SW480 (cell line): ENCODE measurements at regions not wholly inside any gene's neighbourhood (a gene's known extent, or its start where the extent isn't known, plus 50 kb on each side); places are given as distances from the start of the nearest gene placed in this dataset.
"Not testable (repeated sequence)": the region's sequence is repeated elsewhere in the genome, so short reads cannot be mapped to it uniquely, and the experiment has no call there.

Experiments
- DNase-seq: peaks from one replicate; pipeline ENCODE4 v3.0.0-alpha.2; 2016; ENCODE audit warnings: low spot score

DNA sequence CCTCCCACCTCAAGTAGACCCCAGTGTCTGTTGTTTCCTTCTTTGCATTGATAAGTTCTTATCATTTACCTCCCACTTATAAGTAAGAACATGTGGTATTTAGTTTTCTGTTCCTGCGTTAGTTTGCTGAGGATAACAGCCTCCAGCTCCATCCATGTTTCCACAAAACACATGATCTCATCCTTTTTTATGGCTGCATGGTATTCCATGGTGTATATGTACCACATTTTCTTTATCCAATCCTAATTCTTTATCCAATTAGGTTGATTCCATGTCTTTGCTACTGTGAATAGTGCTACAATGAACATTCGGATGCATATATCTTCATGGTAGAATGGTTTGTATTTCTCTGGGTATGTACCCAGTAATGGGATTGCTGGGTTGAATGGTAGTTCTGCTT, 102.5 kb upstream of the UGP2 start:
- DNase-seq = not testable (repeated sequence)

- DNase-seq = no peak
Observed at GRCh38 chr2:63740020-63740419, 101.7 kb upstream of the UGP2 start.

- no peak for DNase-seq
Observed at GRCh38 chr2:63740943-63741342, 100.8 kb upstream of the UGP2 start.

GRCh38 chr2:63741884-63742579, 99.7 kb upstream of the UGP2 start:
- DNase-seq = no peak

DNA sequence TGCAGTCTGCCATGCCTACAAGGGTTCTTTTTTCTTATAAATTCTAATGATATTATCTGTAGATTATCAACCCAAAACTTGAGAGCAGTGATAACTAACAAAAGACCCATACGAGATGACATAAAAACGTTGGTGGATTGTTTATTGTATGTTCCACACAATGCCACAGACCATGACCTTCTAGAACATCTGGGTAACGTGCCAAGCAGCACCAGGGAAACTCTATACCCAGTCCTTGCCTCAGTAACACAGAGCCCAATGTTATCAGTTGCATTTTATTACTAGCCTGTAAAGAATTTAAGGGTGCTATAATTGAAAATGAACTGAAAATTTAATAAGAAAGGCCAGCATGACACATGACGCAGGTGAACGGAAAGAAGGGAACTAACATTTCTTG, 99.1 kb upstream of the UGP2 start:
- no peak for DNase-seq

DNA sequence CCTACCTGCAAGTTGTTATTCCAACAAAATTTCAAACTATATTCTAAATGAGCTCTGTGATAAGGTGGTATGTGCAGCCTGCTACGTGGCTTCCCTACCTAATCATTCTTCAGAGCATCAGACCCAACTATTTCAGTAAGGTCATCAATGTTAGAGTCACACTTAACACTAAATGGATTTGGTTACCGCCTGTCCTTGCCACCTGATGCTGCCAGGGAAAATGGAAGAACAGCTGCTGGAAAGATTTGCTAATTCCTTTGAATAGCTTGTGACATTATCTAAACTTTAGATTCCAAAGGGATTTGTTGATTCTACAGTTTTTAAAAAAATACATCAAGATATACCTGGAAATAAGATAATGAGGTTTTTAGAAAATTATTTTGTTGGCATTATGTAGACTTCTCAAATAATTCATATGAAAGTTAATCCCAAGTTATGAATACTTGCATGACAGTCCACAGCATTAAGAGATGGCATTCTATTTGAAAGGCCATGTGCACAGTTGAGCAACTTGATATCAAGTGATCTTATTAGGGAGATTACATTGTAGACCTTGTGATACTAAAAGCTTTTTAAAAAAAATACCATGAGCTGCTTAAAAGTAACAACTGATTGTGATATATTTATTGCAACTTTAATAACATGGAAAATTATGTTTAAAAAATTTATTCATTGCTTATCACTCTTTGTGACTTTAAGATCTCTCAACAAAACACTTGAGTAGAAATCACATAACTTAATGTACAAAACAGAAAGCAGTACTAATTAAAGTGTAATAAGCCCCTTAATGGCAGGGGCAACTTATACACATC, 98.3 kb upstream of the UGP2 start:
- DNase-seq = no peak

DNA sequence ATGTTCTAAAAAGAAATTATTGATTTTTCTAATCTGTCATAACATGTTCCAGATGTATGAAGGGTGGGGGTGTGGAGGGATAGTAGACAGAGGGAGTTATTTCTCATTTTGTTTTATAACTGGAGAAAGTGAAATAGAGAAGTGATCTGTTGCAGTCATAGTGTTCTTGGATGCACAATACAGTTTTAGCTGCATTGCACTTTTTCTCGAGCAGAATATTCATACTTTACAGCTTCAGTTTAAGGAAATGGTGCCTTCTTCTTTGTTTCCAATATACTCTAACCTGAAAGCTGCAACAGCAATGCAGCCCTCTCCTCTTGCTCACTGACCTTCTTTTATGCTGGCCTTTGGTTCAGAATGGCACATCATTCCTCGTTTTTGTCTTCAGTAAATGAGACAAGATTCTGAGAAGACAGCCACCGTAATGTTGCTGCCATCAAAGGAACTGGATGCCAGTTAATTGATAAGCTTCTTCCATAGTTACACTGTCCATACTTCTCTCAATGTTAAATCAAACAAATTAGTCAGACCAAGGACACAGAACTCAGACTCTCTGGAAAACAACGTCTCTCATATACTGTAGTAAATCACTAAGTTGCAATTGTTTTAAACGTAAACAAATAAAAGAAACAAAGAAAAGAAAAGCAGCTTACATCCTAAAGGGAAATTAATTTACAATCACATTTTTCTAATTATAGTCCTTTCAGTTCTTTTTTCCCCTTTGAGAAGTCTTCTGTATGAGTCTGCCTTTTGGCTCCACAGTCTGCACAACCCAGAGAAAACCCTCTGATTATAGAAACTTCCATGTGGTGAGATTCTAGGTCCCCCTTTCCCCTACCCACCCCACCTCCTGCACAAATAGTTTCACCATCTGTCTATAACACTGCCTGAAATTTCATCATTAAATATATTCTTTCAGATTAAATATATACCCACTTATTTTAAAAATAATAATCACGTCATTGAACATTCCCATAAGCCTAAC, 97.4 kb upstream of the UGP2 start:
- no peak for DNase-seq

DNA sequence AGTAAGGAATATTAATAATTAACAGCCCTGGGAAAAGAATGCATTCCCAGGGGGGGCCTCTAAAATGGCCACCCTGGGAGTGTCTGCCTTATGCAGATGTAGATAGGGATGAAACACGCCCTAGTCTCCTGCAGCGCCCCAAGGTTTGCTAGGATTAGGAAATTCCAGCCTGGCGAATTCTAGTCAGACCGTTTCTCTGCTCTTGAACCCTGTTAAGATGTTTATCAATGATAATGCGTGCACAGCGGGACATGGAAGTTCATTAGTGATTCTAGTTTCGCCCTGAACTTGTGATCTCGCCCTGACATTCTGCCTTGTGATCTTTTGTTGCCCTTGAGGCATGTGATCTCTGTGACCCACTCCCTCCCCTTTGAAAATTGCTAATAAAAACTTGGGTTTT, 95.1 kb upstream of the UGP2 start:
- not testable (repeated sequence) for DNase-seq

DNA sequence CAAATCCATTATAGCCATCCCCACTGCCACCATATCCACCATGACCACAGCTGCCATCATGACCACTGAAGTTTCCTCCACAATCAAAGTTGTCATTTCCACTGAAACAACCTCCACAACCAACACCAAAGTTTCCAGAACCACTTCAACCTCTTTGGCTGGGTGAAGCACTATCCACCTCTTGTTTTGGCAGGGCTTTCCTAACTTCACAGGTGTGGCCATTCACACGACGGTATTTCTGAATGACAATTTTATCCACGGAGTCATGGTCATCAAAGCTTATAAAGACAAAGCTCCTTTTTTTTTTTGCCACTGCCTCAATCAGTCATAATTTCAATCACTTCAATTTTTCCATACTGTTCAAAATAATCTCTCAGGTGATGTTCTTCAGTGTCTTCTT, 89.8 kb upstream of the UGP2 start:
- DNase-seq = no peak

DNA sequence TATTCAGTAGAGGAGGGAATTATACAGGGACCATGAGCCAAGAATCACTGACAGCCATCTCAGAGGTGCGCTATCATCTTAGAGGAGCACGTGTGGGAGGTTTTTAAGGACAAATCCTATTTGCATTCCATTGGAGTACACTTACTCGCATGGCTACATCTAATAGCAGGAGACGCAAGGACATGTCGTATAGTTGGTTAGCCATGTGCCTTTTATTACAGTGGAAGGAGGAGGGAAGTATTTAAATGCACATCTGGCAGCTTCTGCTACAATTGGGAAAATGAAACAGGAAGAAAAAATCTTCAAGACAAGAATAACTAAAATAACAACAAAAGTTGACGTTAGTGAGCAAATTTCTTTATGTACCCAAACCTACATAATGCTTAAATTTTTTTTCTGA, 86.5 kb upstream of the UGP2 start:
- no peak for DNase-seq

DNA sequence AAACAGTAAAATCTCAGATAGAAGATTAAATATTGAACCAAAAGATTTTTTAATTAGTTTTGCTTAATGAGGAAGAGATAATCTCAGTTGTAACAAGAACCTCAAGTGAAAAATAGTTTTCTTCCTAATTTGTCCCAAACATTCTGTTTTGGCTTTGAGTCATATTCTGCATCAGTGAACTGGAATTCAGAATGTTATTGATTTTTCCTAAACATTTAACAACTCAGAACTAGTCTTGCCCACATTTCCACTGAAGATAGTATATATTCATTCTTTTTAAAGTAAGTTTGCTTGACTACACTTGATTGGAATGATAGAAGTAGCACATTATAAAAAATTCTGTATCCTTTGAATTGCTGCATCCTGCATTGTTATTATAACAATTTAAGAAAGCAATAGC, 85.7 kb upstream of the UGP2 start:
- no peak for DNase-seq

GRCh38 chr2:63763391-63763941, 78.2 kb upstream of the UGP2 start:
- DNase-seq = no peak

DNA sequence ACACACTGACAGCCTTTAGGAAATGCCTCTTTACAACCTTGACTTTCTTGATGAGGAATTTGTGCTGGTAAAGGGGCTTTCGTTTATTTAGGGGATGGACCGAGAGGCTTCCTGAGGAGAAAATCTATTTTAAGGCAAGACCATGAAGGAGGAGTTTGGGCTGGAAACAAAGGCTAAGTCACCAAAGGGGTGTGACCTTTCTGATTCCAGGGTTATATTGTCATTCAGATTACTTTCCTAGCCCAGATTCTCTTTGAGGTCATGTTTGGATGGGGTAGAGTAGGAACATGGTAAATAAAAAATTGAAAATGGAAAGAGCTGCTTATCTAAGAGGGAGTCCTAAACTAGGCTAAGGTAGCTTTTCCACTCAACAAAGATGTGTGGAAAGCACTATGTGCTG, 77.1 kb upstream of the UGP2 start:
- DNase-seq = no peak

DNA sequence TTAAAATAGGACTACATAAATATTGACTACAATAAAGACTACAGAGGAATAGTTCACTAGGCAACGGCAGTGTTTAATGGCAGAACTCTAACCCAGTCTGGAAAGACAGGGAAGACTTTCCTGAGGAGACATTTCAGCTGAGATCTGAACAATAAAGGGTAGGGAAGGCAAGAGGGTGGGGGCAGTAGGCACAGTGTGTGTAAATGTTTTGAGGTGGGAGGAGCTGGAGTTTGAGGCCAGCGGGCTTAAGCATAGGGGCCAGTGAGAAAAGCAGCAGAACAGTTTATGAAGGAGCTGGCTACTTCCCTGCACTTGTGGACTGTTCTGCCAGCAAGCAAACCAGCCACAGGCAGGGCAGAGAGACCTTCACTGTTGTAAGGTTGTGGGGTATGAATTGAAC, 76.6 kb upstream of the UGP2 start:
- DNase-seq = no peak

- DNase-seq = no peak
Observed at GRCh38 chr2:63767307-63767706, 74.4 kb upstream of the UGP2 start.

DNA sequence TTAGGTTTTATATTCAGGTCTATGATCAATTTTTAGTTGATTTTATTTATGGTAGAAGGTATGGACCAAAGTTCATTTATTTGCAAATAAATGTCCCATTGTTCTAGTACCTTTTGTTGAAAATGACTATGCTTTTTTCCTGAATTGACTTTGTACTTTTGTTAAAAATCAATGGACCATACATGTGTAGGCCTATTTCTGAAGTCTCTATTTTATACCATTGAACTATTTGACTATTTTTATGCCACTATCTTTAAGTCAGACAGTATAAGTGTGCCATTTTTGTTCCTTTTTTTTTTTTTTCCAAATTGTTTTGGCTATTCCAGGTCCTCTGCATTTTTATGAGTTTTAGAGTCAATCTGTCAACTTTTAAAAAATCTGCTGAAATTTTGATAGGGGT, 73.6 kb upstream of the UGP2 start:
- DNase-seq = no peak

DNA sequence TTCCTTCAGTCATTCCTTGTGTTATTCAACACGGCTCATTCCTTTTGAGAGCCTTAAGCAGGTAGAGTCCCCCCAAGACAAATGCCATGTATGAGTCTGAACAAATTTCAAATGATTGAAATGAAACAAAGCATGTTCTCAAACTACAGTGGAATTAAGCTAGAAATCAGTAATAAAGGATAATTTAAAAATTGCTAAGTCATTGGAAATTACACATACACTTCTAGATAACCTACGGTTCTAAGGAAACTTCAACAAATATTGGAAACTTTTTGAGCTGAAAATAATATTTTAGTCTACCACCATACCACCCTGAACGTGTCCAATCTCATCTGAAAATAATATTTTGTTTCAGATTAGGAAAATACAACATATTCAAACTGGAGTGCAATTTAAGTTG, 71.8 kb upstream of the UGP2 start:
- no peak for DNase-seq

GRCh38 chr2:63772061-63772460, 69.6 kb upstream of the UGP2 start:
- no peak for DNase-seq

GRCh38 chr2:63775191-63775590, 66.5 kb upstream of the UGP2 start:
- no peak for DNase-seq

DNA sequence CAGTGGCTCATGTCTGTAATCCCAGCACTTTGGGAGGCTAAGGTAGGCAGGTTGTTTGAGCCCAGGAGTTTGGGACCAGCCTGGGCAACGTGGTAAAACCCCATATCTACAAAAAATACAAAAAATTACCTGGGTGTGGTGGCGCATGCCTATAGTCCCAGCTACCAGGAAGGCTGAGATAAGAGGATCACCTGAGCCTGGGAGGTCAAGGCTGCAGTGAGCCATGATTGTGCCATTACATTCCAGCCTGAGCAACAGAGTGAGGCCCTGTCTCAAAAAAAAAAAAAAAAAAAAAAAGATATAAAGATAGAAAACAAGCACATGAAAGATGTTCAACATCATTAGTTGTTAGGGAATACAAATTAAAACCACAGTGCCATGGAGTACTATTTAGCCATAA, 65.3 kb upstream of the UGP2 start:
- no peak for DNase-seq

- no peak for DNase-seq
Observed at GRCh38 chr2:63777816-63778215, 63.9 kb upstream of the UGP2 start.

GRCh38 chr2:63778391-63778790, 63.3 kb upstream of the UGP2 start:
- DNase-seq = no peak
